ENCODE measurements at regions not wholly inside any gene's neighbourhood (a gene's known extent, or its start where the extent isn't known, plus 50 kb on each side); places are given as distances from the start of the nearest gene placed in this dataset.

GRCh38 chr10:6756716-6757115, 176.6 kb upstream of the PRKCQ start:
- DNase-seq, result no peak

- no peak for DNase-seq
These were observed 175.8 kb upstream of the PRKCQ start for GRCh38 chr10:6755781-6756460.

GRCh38 chr10:6753644-6754043, 173.6 kb upstream of the PRKCQ start:
- DNase-seq, result no peak

- DNase-seq, result no peak
These were observed 171.3 kb upstream of the PRKCQ start for GRCh38 chr10:6751363-6751762.

GRCh38 chr10:6748981-6749635, 169.0 kb upstream of the PRKCQ start:
- DNase-seq, result peak; percentile 65

GRCh38 chr10:6748029-6748428, 168.0 kb upstream of the PRKCQ start:
- DNase-seq, result no peak

- no peak for DNase-seq
These were observed 166.7 kb upstream of the PRKCQ start for GRCh38 chr10:6746782-6747181.

- DNase-seq, result peak; percentile 60
These were observed 163.3 kb upstream of the PRKCQ start for GRCh38 chr10:6743291-6743849.

- no peak for DNase-seq
These were observed 161.5 kb upstream of the PRKCQ start for GRCh38 chr10:6741541-6741941.

- DNase-seq, result no peak
These were observed 159.6 kb upstream of the PRKCQ start for GRCh38 chr10:6739530-6740174.

- no peak for DNase-seq
These were observed 158.2 kb upstream of the PRKCQ start for GRCh38 chr10:6738112-6738768.

GRCh38 chr10:6737758-6738111, 157.7 kb upstream of the PRKCQ start:
- no peak for DNase-seq

GRCh38 chr10:6737080-6737641, 157.1 kb upstream of the PRKCQ start:
- DNase-seq, result peak; percentile 56

- DNase-seq, result no peak
These were observed 154.2 kb upstream of the PRKCQ start for GRCh38 chr10:6734286-6734685.

- DNase-seq, result no peak
These were observed 149.8 kb upstream of the PRKCQ start for GRCh38 chr10:6729861-6730344.

- peak; percentile 2 for DNase-seq
These were observed 149.1 kb upstream of the PRKCQ start for GRCh38 chr10:6729071-6729774.

GRCh38 chr10:6726924-6727323, 146.8 kb upstream of the PRKCQ start:
- DNase-seq, result no peak

GRCh38 chr10:6722616-6723004, 142.5 kb upstream of the PRKCQ start:
- peak; percentile 12 for DNase-seq

- peak; percentile 72 for DNase-seq
These were observed 142.0 kb upstream of the PRKCQ start for GRCh38 chr10:6721964-6722615.

- peak; percentile 84 for DNase-seq
These were observed 141.4 kb upstream of the PRKCQ start for GRCh38 chr10:6721480-6721879.

- no peak for DNase-seq
These were observed 139.5 kb upstream of the PRKCQ start for GRCh38 chr10:6719561-6719960.

GRCh38 chr10:6718550-6718949, 138.5 kb upstream of the PRKCQ start:
- no peak for DNase-seq

All from NCI-H226 (cell line).